ENCODE measurements at regions not wholly inside any gene's neighbourhood (a gene's known extent, or its start where the extent isn't known, plus 50 kb on each side); places are given as distances from the start of the nearest gene placed in this dataset.

GRCh38 chr3:153958635-153959595, 162.3 kb upstream of the ARHGEF26 start:
- TF ChIP-seq POLR2A (IDR thresholded peaks at IDR 0.05) (no peak), CTCF (IDR thresholded peaks at IDR 0.05) (no peak)

All from adrenal gland (tissue), 5 donors.